Natural killer cell (primary cell): ENCODE measurements at regions not wholly inside any gene's neighbourhood (a gene's known extent, or its start where the extent isn't known, plus 50 kb on each side); places are given as distances from the start of the nearest gene placed in this dataset.
"Not testable (repeated sequence)": the region's sequence is repeated elsewhere in the genome, so short reads cannot be mapped to it uniquely, and the experiment has no call there.

ENCODE experiments used
- ATAC-seq, 3 donors: fragments of 150-1000 bp in 2 of 3; fragments of 200-7000 bp in 1 of 3; cut with Tn5 transposase; 1 replicate in 1 of 3; 2 replicates in 2 of 3; pipeline ENCODE4 v1.10.0; 2021; ENCODE audit warnings: mild to moderate bottlenecking in 2 of 3, moderate library complexity in 2 of 3
- DNase-seq, 2 donors: peaks; one replicate each; pipeline versions ENCODE4 v3.0.0 to v3.0.0-alpha.2; 2013 to 2021; ENCODE audit warnings: mixed read lengths in 1 of 2
- H3K27ac ChIP-seq: one replicate; pipeline ENCODE4 v1.5.1; 2013; ENCODE audit warnings: mild to moderate bottlenecking, low read length
- H3K27me3 ChIP-seq: one replicate; pipeline ENCODE4 v1.6.1; 2013; ENCODE audit warnings: low read length; ENCODE audit not compliant: control insufficient read depth, insufficient read depth
- H3K36me3 ChIP-seq: one replicate; pipeline ENCODE4 v1.6.1; 2013; ENCODE audit warnings: low read length; ENCODE audit not compliant: control insufficient read depth, insufficient read depth
- H3K4me1 ChIP-seq: one replicate; pipeline ENCODE4 v1.6.1; 2013; ENCODE audit warnings: low read length; ENCODE audit not compliant: control insufficient read depth, insufficient read depth
- H3K4me3 ChIP-seq: one replicate; pipeline ENCODE4 v1.5.1; 2013; ENCODE audit warnings: low read length
- H3K9me3 ChIP-seq: one replicate; pipeline ENCODE4 v1.6.1; 2013; ENCODE audit warnings: low read length; ENCODE audit not compliant: control insufficient read depth, insufficient read depth
- H3K27ac Mint-ChIP-seq, 2 donors: one replicate each; pipeline ENCODE4 v1.8.0; 2022; ENCODE audit warnings: mild to moderate bottlenecking in 2 of 2, mixed read lengths in 2 of 2, moderate library complexity in 1 of 2
- H3K27me3 Mint-ChIP-seq, 2 donors: one replicate each; pipeline ENCODE4 v1.8.0; 2022; ENCODE audit warnings: low read depth in 2 of 2, mixed read lengths in 2 of 2
- H3K36me3 Mint-ChIP-seq: one replicate; pipeline ENCODE4 v1.8.0; 2022; ENCODE audit warnings: mixed read lengths
- H3K4me1 Mint-ChIP-seq, 2 donors: one replicate each; pipeline ENCODE4 v1.8.0; 2022; ENCODE audit warnings: mixed read lengths in 2 of 2
- H3K4me3 Mint-ChIP-seq: one replicate; pipeline ENCODE4 v1.8.0; 2022; ENCODE audit warnings: mild to moderate bottlenecking, moderate library complexity, mixed read lengths
- H3K9me3 Mint-ChIP-seq, 2 donors: one replicate each; pipeline ENCODE4 v1.8.0; 2022; ENCODE audit warnings: mixed read lengths in 2 of 2
- WGBS: methylation state at CpG from one replicate; pipeline ENCODE4 v1.1.7; 2013; ENCODE audit warnings: missing lambda C conversion rate; ENCODE audit not compliant: insufficient coverage; 5-methylcytosine and 5-hydroxymethylcytosine counted together
- intact Hi-C: fragments of 100-400 bp; cut with micrococcal nuclease; formaldehyde crosslinking; loops from one replicate; pipeline ENCODE4 v1.14.2; 2022
- TF ChIP-seq, protein P1 (sequence below): fragments of 200-600 bp; IDR thresholded peaks from one replicate; pipeline ENCODE4 v1.8.0; 2022; ENCODE audit warnings: antibody characterized with exemption

DNA sequence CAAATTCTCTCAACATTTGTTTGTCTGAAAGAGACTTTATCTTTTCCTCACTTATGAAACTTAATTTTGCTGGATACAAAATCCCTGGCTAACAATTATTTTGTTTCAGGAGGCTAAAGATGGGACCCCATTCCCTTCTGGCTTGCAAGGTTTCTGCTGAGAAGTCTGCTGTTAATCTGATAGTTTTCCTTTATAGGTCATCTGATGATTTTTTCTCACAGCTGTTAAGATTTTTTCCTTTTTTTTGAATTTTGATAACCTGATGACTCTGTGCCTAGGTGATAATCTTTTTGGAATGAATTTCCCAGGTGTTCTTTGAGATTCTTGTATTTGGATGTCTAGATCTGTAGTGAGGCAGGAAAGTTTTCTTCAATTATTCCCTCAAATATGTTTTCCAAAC is 2661.4 kb downstream of the PCDH9 start:
- no peaks in the 10 kb centered on the region for H3K27me3 ChIP-seq
- Mint-ChIP-seq H3K4me1 (no peaks in the 10 kb centered on the region), H3K9me3 (peaks cover 25 to 28% of the 10 kb centered on the region in 2 donors), H3K36me3 (peaks cover 16% of the 10 kb centered on the region), H3K4me3 (no peak overlapping the region), H3K27me3 (no peaks in the 10 kb centered on the region), H3K27ac (no peak overlapping the region)
- TF ChIP-seq, protein P1, sequence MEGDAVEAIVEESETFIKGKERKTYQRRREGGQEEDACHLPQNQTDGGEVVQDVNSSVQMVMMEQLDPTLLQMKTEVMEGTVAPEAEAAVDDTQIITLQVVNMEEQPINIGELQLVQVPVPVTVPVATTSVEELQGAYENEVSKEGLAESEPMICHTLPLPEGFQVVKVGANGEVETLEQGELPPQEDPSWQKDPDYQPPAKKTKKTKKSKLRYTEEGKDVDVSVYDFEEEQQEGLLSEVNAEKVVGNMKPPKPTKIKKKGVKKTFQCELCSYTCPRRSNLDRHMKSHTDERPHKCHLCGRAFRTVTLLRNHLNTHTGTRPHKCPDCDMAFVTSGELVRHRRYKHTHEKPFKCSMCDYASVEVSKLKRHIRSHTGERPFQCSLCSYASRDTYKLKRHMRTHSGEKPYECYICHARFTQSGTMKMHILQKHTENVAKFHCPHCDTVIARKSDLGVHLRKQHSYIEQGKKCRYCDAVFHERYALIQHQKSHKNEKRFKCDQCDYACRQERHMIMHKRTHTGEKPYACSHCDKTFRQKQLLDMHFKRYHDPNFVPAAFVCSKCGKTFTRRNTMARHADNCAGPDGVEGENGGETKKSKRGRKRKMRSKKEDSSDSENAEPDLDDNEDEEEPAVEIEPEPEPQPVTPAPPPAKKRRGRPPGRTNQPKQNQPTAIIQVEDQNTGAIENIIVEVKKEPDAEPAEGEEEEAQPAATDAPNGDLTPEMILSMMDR: no peak
- no peak for ATAC-seq
- H3K27ac ChIP-seq: no peak overlapping the region
- no peaks in the 10 kb centered on the region for H3K36me3 ChIP-seq
- peaks cover 6% of the 10 kb centered on the region for H3K9me3 ChIP-seq
- DNase-seq: no peak
- H3K4me3 ChIP-seq: no peak overlapping the region
- H3K4me1 ChIP-seq: no peaks in the 10 kb centered on the region
- intact Hi-C loops: no loop called here

DNA sequence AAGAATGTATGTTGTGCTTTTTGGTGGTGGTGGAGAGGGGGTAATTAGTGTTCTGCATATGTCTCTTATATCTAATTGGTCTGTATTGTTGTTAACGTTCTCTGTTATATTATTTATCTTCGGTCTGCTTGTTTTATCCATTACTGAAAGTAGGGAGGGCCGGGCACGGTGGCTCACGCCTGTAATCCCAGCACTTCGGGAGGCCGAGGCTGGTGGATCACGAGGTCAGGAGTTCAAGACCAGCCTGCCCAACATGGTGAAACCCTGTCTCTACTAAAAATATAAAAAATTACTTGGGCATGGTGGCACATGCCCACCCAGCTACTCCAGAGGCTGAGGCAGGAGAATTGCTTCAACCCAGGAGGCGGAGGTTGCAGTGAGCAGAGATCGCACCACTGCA is 2672.1 kb downstream of the PCDH9 start:
- peaks cover 13 to 20% of the 10 kb centered on the region in 2 donors for H3K9me3 Mint-ChIP-seq
- H3K27ac ChIP-seq, H3K4me1 ChIP-seq, H3K27me3 Mint-ChIP-seq, H3K27ac Mint-ChIP-seq, ATAC-seq, H3K4me3 ChIP-seq, H3K36me3 Mint-ChIP-seq, H3K4me1 Mint-ChIP-seq, H3K9me3 ChIP-seq, H3K27me3 ChIP-seq, H3K36me3 ChIP-seq, DNase-seq, intact Hi-C loops, H3K4me3 Mint-ChIP-seq: not testable (repeated sequence)
- 88% methylated on average over 10 of the region's 10 CpGs for WGBS

DNA sequence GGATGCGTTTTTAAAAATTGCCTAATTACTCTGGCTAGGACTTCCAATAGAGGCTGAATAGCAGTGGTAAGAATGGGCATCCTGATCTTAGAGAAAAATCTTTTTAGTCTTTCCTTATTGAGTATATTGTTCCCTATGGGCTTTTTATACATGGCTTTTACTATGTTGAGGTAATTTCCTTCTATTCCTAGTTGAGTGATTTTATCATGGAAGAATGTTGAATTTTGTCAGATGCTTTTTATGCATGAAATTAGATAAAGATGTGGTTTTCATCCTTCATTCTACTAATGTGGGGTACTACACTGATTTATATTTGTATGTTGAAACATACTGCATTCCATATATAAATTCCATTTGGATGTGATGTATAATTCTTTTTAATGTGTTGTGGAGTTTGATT is 2673.8 kb downstream of the PCDH9 start:
- no peak overlapping the region for H3K27ac ChIP-seq
- TF ChIP-seq, protein P1: no peak
- DNase-seq: no peak
- no peaks in the 10 kb centered on the region for H3K36me3 Mint-ChIP-seq
- no peaks in the 10 kb centered on the region for H3K36me3 ChIP-seq
- H3K27me3 Mint-ChIP-seq: no peaks in the 10 kb centered on the region
- no peak overlapping the region for H3K4me3 ChIP-seq
- no peak for ATAC-seq
- H3K9me3 Mint-ChIP-seq: peaks cover 12 to 23% of the 10 kb centered on the region in 2 donors
- no peaks in the 10 kb centered on the region for H3K27me3 ChIP-seq
- no peaks in the 10 kb centered on the region for H3K4me1 Mint-ChIP-seq
- peaks cover 3% of the 10 kb centered on the region for H3K9me3 ChIP-seq
- intact Hi-C loops: no loop called here
- H3K4me1 ChIP-seq: no peaks in the 10 kb centered on the region
- H3K4me3 Mint-ChIP-seq: no peak overlapping the region
- H3K27ac Mint-ChIP-seq: no peak overlapping the region
- WGBS: no CpG with 5 or more reads among the region's 1 CpG

DNA sequence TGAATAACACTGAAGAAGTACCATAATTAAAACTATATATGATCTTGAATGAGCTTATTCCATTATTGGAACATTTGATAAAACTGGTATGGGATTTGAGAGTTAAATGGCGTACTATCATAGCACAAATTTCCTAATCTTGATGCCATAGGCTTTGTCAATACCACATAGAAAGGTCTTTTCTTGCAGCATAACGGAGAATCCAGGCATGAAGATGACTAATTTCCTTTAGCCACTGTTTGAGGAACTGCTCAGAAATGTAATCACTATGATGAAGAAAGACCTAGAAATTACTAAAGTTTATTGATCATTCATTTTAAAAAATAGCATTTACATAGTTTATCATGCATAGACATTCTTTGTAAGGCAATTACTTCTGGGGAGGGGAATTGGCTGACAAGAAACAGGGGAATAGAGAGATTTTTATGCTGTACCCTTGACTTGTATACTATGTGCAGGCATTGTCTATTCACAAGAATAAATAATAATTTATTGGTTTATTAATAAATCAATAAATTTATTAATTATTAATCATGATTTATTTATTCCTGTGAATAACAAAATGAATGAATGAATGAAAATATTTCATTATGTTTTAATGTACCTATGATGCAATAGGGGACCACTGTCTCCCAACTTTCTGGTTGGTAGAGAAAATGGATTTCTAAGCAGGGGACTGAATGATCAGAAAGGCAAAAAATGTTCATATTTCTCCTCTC is 2676.6 kb downstream of the PCDH9 start:
- no peaks in the 10 kb centered on the region for H3K27me3 Mint-ChIP-seq
- 61% methylated on average over 2 of the region's 2 CpGs for WGBS
- no peak overlapping the region for H3K4me3 ChIP-seq
- H3K27ac Mint-ChIP-seq: no peak overlapping the region
- ATAC-seq: no peak
- H3K4me1 ChIP-seq: no peaks in the 10 kb centered on the region
- DNase-seq: no peak
- H3K4me3 Mint-ChIP-seq: no peak overlapping the region
- no peaks in the 10 kb centered on the region for H3K27me3 ChIP-seq
- intact Hi-C loops: no loop called here
- no peak overlapping the region for H3K27ac ChIP-seq
- TF ChIP-seq, protein P1: no peak
- peaks cover 14 to 20% of the 10 kb centered on the region in 2 donors for H3K9me3 Mint-ChIP-seq
- H3K4me1 Mint-ChIP-seq: no peaks in the 10 kb centered on the region
- H3K9me3 ChIP-seq: no peaks in the 10 kb centered on the region
- no peaks in the 10 kb centered on the region for H3K36me3 Mint-ChIP-seq
- H3K36me3 ChIP-seq: no peaks in the 10 kb centered on the region
